ENCODE measurements at regions not wholly inside any gene's neighbourhood (a gene's known extent, or its start where the extent isn't known, plus 50 kb on each side); places are given as distances from the start of the nearest gene placed in this dataset.

DNA sequence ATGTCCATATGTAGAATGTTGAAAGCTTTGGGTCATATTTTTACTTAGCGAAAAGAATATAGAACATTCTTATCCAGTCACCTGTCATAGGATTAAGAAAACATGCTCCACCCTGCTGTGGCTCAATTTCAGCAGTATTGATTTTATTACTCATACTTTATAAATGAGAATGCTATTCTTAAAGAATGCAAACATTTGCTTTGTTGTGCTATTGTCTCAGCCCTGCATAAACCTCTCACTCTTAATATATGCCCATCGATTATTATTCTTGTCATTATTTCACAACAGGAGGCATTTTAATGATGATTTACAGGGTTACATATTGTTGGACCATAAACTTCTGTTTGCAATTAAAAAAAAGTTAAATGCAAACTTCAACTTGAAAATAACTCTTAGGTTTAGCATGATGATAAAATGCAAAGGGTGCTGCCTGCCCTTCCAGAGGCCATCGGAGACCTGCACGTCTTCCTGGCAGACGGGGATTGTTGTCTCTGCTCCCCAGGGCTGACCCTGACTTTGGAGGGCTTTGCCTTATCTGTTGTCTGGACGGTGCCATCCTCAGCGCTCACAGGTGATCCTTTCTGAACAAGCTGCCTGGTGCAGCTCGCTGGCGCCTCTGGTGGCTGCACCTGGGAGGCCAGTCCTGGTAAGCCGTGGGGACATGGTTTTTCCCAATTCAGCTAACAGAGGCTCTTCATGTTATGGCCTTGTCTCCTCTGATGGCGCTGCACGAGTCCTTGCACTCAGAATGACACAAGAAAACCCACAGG lies 50.0 kb upstream of the SHH start:
- DNase-seq (ENCODE audit: low read depth in 1 of 2, low spot score in 1 of 2) = no peak
- in situ Hi-C loops (cut with HindIII; ENCODE audit: low pct_unique_long_range_greater_than_20kb, low sequenced_read_pairs) = no loop called here
- TF ChIP-seq JUND (IDR thresholded peaks at IDR 0.05; ENCODE audit: low read depth) = no peak
